ENCODE measurements at regions not wholly inside any gene's neighbourhood (a gene's known extent, or its start where the extent isn't known, plus 50 kb on each side); places are given as distances from the start of the nearest gene placed in this dataset.
A peak's percentile ranks its signal among the peaks of the same experiment; 100 is the strongest.

GRCh38 chr5:167402671-167403070 lies 888.8 kb upstream of the WWC1 start:
- no peak for ATAC-seq
- TF ChIP-seq POU6F1 (CRISPR knock-in tag; IDR thresholded peaks at IDR 0.05; ENCODE audit: borderline replicate concordance, low read depth) (no peak), CSDC2 (CRISPR knock-in tag; IDR thresholded peaks at IDR 0.05) (no peak), ZC3H10 (CRISPR knock-in tag; IDR thresholded peaks at IDR 0.05) (no peak), ESRRG (CRISPR knock-in tag; IDR thresholded peaks at IDR 0.05) (no peak), CSRNP3 (CRISPR knock-in tag; IDR thresholded peaks at IDR 0.05) (no peak), TSHZ2 (CRISPR knock-in tag; IDR thresholded peaks at IDR 0.05) (no peak), ISL1 (CRISPR knock-in tag; IDR thresholded peaks at IDR 0.05) (no peak), ZNF70 (CRISPR knock-in tag; IDR thresholded peaks at IDR 0.05) (no peak), GLIS3 (CRISPR knock-in tag; IDR thresholded peaks at IDR 0.05) (no peak), SNAI2 (CRISPR knock-in tag; IDR thresholded peaks at IDR 0.05) (no peak), PATZ1 (CRISPR knock-in tag; IDR thresholded peaks at IDR 0.05; ENCODE audit: borderline replicate concordance) (no peak), ZFP3 (CRISPR knock-in tag; IDR thresholded peaks at IDR 0.05) (no peak), CREB5 (CRISPR knock-in tag; IDR thresholded peaks at IDR 0.05; ENCODE audit: low read depth) (no peak), TOX (CRISPR knock-in tag; IDR thresholded peaks at IDR 0.05; ENCODE audit: borderline replicate concordance) (no peak), BACH2 (CRISPR knock-in tag; IDR thresholded peaks at IDR 0.05; ENCODE audit: borderline replicate concordance) (no peak), RARB (CRISPR knock-in tag; IDR thresholded peaks at IDR 0.05) (no peak), ZNF8 (CRISPR knock-in tag; IDR thresholded peaks at IDR 0.05) (no peak), TCF4 (CRISPR knock-in tag; IDR thresholded peaks at IDR 0.05; ENCODE audit: borderline replicate concordance) (no peak), ARNTL (CRISPR knock-in tag; IDR thresholded peaks at IDR 0.05; ENCODE audit: borderline replicate concordance, low read depth) (no peak), OSR1 (CRISPR knock-in tag; IDR thresholded peaks at IDR 0.05) (no peak)

GRCh38 chr5:167406513-167406912 lies 884.9 kb upstream of the WWC1 start:
- TF ChIP-seq PATZ1 (CRISPR knock-in tag; IDR thresholded peaks at IDR 0.05; ENCODE audit: borderline replicate concordance) (no peak), ISL1 (CRISPR knock-in tag; IDR thresholded peaks at IDR 0.05) (peak; percentile 78), TCF4 (CRISPR knock-in tag; IDR thresholded peaks at IDR 0.05; ENCODE audit: borderline replicate concordance) (no peak), BACH2 (CRISPR knock-in tag; IDR thresholded peaks at IDR 0.05; ENCODE audit: borderline replicate concordance) (no peak), GLIS3 (CRISPR knock-in tag; IDR thresholded peaks at IDR 0.05) (no peak)
- no peak for ATAC-seq

All from SK-N-SH treated with all-trans-retinoic acid at 6 μM for 48 hours (cell line).